OCI-LY1 (cell line): ENCODE measurements at regions not wholly inside any gene's neighbourhood (a gene's known extent, or its start where the extent isn't known, plus 50 kb on each side); places are given as distances from the start of the nearest gene placed in this dataset.

Source experiments
- H2AFZ ChIP-seq: fragments of 200-600 bp; sonication (generic), shearing (Covaris generic); 2 replicates; pipeline ENCODE4 v1.6.0; 2014; ENCODE audit warnings: antibody characterized with exemption, mild to moderate bottlenecking, low read length
- H3F3A ChIP-seq: fragments of 200-600 bp; sonication (generic), shearing (Covaris generic); 2 replicates; pipeline ENCODE4 v1.6.0; 2014; ENCODE audit warnings: mild to moderate bottlenecking, antibody characterized with exemption, low read length, moderate library complexity; ENCODE audit not compliant: insufficient read depth
- H3K27ac ChIP-seq: fragments of 200-600 bp; sonication (generic); 2 replicates; pipeline ENCODE4 v1.5.1; 2014; ENCODE audit warnings: low read length, mixed run types, mild to moderate bottlenecking, low read depth; ENCODE audit not compliant: poor library complexity, severe bottlenecking
- H3K27me3 ChIP-seq: fragments of 200-600 bp; sonication (generic); 2 replicates; pipeline ENCODE4 v1.6.0; 2014; ENCODE audit warnings: antibody characterized with exemption, mild to moderate bottlenecking, low read length, moderate library complexity; ENCODE audit not compliant: insufficient read depth
- H3K36me3 ChIP-seq: fragments of 200-600 bp; sonication (generic); 2 replicates; pipeline ENCODE4 v1.6.1; 2014; ENCODE audit warnings: mild to moderate bottlenecking, antibody characterized with exemption, low read length, moderate library complexity, mixed read lengths; ENCODE audit not compliant: insufficient read depth
- H3K4me1 ChIP-seq: fragments of 200-600 bp; sonication (generic); 2 replicates; pipeline ENCODE4 v1.5.1; 2014; ENCODE audit warnings: mild to moderate bottlenecking, low read length, moderate library complexity; ENCODE audit not compliant: insufficient read depth, severe bottlenecking
- H3K4me2 ChIP-seq: fragments of 200-600 bp; sonication (generic), shearing (Covaris generic); 2 replicates; pipeline ENCODE4 v1.6.1; 2014; ENCODE audit warnings: low read length
- H3K4me3 ChIP-seq: fragments of 200-600 bp; sonication (generic); 2 replicates; pipeline ENCODE4 v1.5.1; 2014; ENCODE audit warnings: low read length, low read depth, mild to moderate bottlenecking, mixed read lengths; ENCODE audit not compliant: poor library complexity, severe bottlenecking
- H3K79me2 ChIP-seq: fragments of 200-600 bp; shearing (Covaris generic); 2 replicates; pipeline ENCODE4 v1.6.1; 2016; ENCODE audit warnings: mixed run types, low read length, mixed read lengths; ENCODE audit not compliant: insufficient read depth
- H3K9ac ChIP-seq: fragments of 200-600 bp; sonication (generic), shearing (Covaris generic); 2 replicates; pipeline ENCODE4 v1.6.1; 2014; ENCODE audit warnings: mild to moderate bottlenecking, low read length, mixed read lengths
- H3K9me2 ChIP-seq: fragments of 200-600 bp; sonication (generic), shearing (Covaris generic); 2 replicates; pipeline ENCODE4 v1.6.1; 2014; ENCODE audit warnings: low read depth, mild to moderate bottlenecking, low read length, mixed read lengths
- H3K9me3 ChIP-seq: fragments of 200-600 bp; shearing (Covaris generic); 2 replicates; pipeline ENCODE4 v1.6.1; 2014; ENCODE audit warnings: low read length, mixed read lengths
- H4K20me1 ChIP-seq: fragments of 200-600 bp; sonication (generic), shearing (Covaris generic); 2 replicates; pipeline ENCODE4 v1.6.0; 2016; ENCODE audit warnings: mild to moderate bottlenecking, low read length; ENCODE audit not compliant: insufficient read depth
- CTCF ChIP-seq: fragments of 200-600 bp; sonication (generic), shearing (Covaris generic); IDR thresholded peaks from 2 replicates; pipeline ENCODE4 v1.5.1; 2017; ENCODE audit warnings: mild to moderate bottlenecking, antibody characterized with exemption, low read length, moderate library complexity, mixed read lengths
- EZH2 ChIP-seq: fragments of 200-600 bp; sonication (generic), shearing (Covaris generic); IDR thresholded peaks from 2 replicates; pipeline ENCODE4 v1.8.0; 2017; ENCODE audit warnings: borderline replicate concordance, mixed run types, mild to moderate bottlenecking, antibody characterized with exemption, low read length, moderate library complexity, mixed read lengths

- H3K9ac ChIP-seq: no peak overlapping the region
- H3K4me2 ChIP-seq: no peak overlapping the region
- no peak overlapping the region for H3K4me3 ChIP-seq
- H3K36me3 ChIP-seq: no peaks in the 10 kb centered on the region
- no peaks in the 10 kb centered on the region for H3K27me3 ChIP-seq
- H4K20me1 ChIP-seq: no peaks in the 10 kb centered on the region
- no peaks in the 10 kb centered on the region for H3K4me1 ChIP-seq
- H2AFZ ChIP-seq: no peak overlapping the region
- H3K79me2 ChIP-seq: no peaks in the 10 kb centered on the region
- no peak overlapping the region for H3K27ac ChIP-seq
- no peaks in the 10 kb centered on the region for H3F3A ChIP-seq
- H3K9me2 ChIP-seq: no peaks in the 10 kb centered on the region
- H3K9me3 ChIP-seq: no peaks in the 10 kb centered on the region
- TF ChIP-seq EZH2 (no peak), CTCF (no peak)
Measured at GRCh38 chr9:80352967-80353366, 781.2 kb downstream of the TLE4 start.

- no peaks in the 10 kb centered on the region for H3K36me3 ChIP-seq
- no peaks in the 10 kb centered on the region for H3K9me3 ChIP-seq
- H3K4me2 ChIP-seq: no peak overlapping the region
- H3K4me3 ChIP-seq: no peak overlapping the region
- TF ChIP-seq CTCF: no peak
- no peak for TF ChIP-seq EZH2
- no peaks in the 10 kb centered on the region for H3K9me2 ChIP-seq
- no peaks in the 10 kb centered on the region for H3K4me1 ChIP-seq
- H3F3A ChIP-seq: no peaks in the 10 kb centered on the region
- H3K9ac ChIP-seq: no peak overlapping the region
- no peak overlapping the region for H3K27ac ChIP-seq
- H3K27me3 ChIP-seq: no peaks in the 10 kb centered on the region
- no peaks in the 10 kb centered on the region for H4K20me1 ChIP-seq
- H2AFZ ChIP-seq: no peak overlapping the region
- H3K79me2 ChIP-seq: no peaks in the 10 kb centered on the region
Measured at GRCh38 chr9:80351612-80352011, 779.8 kb downstream of the TLE4 start.

- Histone ChIP-seq H3K4me1 (no peaks in the 10 kb centered on the region), H3K36me3 (no peaks in the 10 kb centered on the region), H2AFZ (no peak overlapping the region), H3K9ac (no peak overlapping the region), H3K79me2 (no peaks in the 10 kb centered on the region), H3K9me2 (no peaks in the 10 kb centered on the region), H3K4me2 (no peak overlapping the region), H3K9me3 (no peaks in the 10 kb centered on the region), H3F3A (no peaks in the 10 kb centered on the region), H3K27me3 (no peaks in the 10 kb centered on the region), H3K27ac (no peak overlapping the region), H4K20me1 (no peaks in the 10 kb centered on the region), H3K4me3 (no peak overlapping the region)
- TF ChIP-seq EZH2: no peak
- no peak for TF ChIP-seq CTCF
Measured at GRCh38 chr9:80326105-80326504, 754.3 kb downstream of the TLE4 start.
